ENCODE measurements at regions not wholly inside any gene's neighbourhood (a gene's known extent, or its start where the extent isn't known, plus 50 kb on each side); places are given as distances from the start of the nearest gene placed in this dataset.

DNA sequence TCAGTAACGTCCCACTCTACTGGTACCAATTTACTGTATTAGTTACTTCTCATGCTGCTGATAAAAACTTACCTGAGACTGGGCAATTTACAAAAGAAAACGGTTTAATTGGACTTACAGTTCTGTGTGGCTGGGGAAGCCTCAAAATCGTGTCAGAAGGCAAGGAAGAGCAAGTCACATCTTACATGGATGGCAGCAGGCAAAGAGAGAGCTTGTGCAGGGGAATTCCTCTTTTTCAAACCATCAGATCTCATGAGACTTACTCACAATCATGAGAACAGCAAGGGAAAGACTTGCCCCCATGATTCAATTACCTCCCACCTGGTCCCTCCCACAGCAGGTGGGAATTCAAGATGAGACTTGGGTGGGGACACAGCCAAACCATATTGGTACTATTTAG lies 908.2 kb upstream of the NR2F2 start (continued):
- TF ChIP-seq RFX5 (IDR thresholded peaks at IDR 0.05; ENCODE audit: borderline replicate concordance, low read depth, low read length) (no peak), NRF1 (IDR thresholded peaks at IDR 0.05; ENCODE audit: low read depth, low read length) (no peak), TAF1 (IDR thresholded peaks at IDR 0.05; ENCODE audit: low read depth, low read length) (no peak), CHD2 (IDR thresholded peaks at IDR 0.05; ENCODE audit: low read length) (no peak), CEBPB (IDR thresholded peaks at IDR 0.05; ENCODE audit: low read depth, low read length) (no peak)

Measured in H1 (cell line).